Ammon's horn (tissue), 1 donor: ENCODE measurements at regions not wholly inside any gene's neighbourhood (a gene's known extent, or its start where the extent isn't known, plus 50 kb on each side); places are given as distances from the start of the nearest gene placed in this dataset.
"Not testable (repeated sequence)": the region's sequence is repeated elsewhere in the genome, so short reads cannot be mapped to it uniquely, and the experiment has no call there.

Experiments used
- DNase-seq: peaks from one replicate; pipeline ENCODE4 v3.0.0-alpha.2; 2016; ENCODE audit warnings: low spot score

DNA sequence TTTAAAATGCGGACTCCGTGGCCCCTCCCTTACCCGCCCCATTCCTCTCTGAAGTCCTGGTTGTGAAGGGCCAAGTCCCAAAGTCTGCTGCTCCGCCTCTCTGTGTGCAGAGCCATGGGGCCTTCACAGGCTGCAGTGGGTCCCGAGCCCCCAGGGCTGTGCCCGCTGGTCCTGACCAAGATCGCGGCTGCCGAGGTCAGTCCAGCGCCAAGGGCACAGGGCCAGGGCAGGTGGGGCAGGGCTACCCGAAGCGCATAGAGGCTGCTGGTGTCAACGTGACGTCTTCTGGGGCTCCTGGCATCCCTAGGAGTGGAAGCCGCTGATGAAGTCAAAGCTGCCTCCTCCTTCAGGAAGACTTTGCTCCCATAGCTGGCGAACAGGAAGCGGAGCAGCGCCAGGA, 858.8 kb downstream of the TUBA3C start:
- DNase-seq, result not testable (repeated sequence)

DNA sequence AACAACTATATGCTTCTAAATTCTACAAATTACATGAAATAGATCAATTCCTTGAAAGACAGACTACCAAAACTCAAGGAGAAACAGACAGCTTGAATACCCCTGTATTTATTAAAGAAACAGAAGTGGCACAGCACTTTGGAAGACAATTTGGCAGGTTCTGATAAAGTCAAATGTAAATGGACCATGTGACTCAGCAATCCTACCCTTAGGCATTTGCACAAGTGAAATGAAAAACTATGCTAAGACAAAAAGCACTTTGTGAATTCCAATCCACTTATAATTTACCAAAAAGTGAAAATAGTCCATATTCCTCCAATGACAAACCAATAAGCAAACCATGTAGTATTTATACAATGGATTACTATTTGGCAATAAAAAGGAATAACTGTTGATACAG, 862.0 kb downstream of the TUBA3C start:
- not testable (repeated sequence) for DNase-seq

DNA sequence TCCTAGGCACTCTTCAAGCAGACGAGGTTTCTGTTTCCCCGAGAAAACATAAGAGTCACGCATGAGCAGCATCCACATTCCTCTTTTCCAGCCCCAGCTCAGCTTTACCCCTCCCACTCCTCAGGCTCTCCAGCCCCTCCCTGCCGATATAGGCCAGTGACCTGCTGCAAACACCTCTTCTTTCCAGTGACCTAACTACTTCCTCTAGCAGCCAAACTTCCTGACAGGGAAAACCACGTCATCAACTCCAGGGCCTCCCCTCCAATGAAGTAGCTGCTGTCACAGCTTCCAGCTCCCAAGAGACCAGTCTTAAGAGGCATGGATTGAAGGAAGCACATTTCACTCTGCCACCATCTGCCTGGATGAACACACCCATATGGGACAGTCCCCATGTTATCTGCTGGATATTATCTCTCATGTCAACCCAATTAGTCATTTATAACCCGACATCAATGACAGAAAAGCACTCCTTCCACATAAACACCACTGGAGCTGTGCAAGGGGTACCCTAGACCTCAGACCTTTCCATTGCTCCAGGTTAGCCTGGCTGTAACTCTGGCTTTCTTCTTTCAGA, 878.3 kb downstream of the TUBA3C start:
- not testable (repeated sequence) for DNase-seq

DNA sequence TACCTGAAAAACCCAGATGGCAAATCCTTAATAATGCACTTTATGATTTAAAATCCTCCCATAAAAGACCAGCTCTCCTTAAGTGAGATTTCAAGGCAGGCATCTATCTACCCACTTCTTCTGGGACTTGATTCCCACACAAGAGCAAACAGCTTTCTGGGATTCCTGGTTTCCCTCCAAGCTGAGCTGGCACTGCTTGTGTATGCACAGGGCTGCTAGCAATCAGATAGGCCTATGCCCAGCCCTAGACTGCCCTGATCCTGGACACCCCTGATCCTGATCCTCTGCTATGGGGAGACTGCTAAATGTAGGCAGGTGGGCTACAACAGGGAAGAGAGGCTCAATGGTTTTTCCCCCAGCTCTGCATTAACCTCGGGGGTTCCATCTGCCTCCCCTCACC, 880.7 kb downstream of the TUBA3C start:
- DNase-seq, result not testable (repeated sequence)

DNA sequence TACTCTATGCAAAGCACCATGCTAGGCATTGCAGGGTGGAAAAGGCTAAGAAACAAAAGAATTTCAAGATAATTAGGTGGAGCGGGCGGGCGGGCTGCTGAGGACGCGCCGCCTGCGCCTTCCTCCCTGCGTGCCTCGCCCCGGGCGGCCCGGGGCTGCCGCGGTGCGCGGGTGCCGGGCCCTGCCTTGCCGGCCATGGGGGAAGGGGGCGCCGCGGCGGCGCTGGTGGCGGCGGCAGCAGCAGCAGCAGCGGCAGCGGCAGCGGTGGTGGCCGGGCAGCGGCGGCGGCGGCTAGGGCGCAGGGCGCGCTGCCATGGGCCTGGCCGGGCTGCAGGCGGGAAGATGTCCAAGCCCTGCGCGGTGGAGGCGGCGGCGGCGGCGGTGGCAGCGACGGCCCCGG, 884.3 kb downstream of the TUBA3C start:
- not testable (repeated sequence) for DNase-seq

DNA sequence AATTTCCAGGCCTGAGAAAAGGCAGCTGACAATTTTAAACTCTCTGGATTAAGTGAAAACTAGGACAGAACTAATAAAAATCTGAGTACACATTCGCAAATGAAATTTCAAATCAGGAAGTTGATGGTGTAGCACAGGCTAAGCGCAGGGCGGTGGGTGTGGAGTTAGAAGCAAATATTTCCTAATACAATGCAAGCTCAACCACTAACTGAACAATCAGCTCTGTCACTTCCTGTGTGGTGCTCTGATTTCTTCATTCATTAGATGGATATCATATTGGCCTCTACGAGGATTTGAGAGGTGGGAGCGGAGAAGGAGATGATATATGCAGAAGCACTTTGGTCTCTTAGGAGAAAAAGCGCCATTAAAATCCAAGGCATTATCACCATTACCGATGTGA, 885.0 kb downstream of the TUBA3C start:
- DNase-seq, result not testable (repeated sequence)

DNA sequence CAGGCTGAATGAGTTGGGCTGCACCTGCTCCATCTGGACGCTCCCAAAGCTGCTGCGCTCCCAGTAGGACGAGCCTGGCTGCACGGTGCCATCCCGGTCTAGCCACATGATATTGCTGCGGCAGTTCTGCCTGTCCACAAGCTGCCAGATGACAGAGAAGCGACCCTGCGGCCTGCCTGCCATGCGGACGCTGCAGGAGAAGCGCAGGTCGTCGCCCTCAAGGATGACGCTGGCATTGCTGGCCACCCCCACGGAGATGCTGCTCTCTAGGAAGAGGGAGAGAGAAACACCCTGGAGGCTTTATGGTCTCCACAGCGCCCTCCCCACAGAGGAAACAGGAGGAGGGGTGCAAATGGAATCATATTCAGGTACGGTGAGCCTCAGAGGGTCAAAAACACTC, 887.3 kb downstream of the TUBA3C start:
- not testable (repeated sequence) for DNase-seq

DNA sequence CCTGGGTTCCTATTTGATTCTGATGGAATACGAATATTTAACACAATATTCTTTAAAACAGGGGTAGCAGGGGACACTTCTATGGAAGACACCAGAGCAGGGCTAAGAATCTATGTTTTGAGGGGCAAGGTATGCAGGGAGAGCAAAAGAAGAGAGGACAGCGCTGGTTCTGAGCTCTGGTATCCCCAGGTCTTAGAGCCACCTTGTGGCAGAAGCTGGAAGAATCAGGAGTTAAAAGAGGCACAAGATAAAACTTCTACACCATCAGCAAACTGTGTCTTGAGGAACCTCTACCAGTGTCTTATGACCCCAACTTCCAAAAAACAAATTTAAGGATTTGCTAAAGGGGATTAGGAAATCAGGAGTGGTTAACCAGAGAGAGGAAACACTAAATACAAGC, 894.8 kb downstream of the TUBA3C start:
- not testable (repeated sequence) for DNase-seq

DNA sequence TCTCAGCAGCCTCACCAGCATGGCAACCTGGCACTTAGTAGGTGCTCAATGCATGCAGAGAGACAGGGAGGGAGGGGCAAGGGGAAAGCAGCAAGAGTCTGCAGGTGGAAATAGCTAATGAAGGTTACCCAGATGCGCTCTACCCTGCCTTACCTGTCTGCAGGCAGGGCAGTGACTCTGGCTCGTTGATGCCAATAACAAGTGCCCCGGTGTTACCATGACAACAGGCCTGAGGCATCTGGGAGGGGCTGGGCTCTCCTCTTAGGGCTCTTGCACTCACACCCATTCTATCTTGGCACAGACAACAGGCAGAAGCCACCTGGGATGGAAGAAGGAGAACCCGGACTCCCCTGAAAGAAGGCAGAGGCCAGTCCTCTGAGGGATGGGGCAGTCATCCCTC, 896.0 kb downstream of the TUBA3C start:
- not testable (repeated sequence) for DNase-seq

DNA sequence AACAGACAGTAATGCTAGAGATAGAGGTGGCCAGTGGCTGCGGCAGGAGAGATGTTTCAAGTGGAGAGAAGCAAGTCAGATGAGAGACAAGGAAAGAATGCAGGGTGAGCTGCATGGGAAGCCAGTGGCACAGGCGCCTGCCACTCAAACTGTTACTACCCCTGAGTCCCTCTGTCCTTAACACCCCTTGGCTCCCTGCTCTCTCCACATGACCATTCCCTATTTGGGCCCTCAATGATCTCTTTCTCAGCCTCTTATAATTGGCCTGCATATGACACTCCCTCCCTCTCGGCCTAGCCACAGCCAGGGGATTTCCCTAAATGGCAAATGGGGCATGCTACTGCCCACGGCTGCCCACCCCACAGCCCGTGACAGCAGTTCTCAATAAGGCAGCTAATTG, 897.6 kb downstream of the TUBA3C start:
- DNase-seq, result not testable (repeated sequence)

DNA sequence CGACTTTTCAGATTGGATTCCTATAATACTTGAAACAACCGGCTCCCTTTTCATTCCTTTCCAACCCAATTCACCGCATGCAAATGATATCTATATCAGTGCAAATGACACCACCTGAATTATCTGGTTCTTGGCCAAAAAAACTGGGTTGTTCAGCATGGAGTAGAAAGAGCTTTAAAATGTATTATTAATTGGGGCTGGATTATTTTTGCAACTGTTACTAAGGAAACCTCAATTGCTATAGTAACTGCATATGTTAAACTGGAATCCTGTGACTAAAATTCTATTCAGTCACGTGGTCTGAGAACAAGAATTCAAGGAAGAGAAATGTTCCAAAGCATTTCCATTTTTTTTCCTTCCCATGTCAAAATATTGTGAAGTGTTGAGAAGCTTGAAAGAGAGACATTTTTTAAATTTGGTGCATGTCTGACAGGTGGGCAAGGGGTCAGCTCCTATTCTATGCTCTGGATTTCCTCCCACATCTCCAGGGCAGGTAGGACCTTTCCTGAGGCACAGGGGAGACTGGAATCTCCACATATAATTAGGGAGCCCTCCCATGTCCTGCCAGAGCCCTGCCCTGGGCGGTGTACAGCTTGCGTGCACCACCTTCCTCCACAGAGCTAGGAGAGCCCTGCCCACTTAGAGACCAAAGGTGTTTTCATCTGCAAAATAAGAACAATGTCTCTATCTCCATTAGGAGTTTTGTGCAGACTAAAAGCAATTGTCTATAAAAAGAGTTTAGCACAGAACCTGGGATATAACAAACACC, 899.6 kb downstream of the TUBA3C start:
- not testable (repeated sequence) for DNase-seq

DNA sequence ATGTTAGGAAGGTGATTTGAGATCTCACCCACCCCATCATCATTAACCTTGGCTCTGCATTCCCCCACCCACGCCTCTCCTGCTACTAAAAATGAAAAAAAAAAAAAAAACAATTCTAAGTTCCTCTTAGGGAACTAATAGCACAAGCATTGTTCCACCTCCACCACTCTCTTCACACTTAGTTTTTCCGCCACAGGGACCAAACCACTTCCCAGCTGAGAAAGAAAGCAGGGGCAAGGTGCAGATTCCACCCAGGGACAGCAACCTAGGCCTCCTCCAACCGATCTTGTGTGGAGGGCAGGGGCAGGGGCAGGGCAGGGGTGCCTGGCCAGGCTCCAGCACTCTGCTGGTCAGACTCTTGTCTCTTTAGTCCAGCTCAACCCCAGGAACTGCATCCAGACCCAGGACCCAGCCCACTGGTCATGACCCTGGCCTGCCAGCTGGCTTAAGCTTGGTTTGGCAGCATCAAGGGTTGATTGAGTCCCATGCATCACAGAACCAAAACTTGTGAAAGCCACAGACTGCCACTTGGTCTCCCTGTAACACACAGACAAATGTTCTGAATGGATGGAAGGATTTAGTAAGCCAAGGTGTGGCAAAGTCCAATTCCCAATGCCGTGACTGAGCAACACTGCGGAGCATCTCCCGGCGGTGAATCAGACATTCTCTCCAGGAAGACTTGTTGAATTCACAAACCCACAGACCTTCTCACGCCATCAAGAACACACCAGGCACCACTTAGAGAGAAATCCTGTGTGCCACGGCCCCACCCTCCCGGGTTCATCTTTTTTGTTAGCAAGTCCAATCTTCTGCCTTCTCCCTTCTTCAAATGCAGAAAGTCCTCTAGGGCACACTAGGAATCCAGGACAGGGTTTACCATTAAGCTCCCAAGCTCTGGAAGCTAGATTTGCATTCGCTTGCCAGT, 900.5 kb downstream of the TUBA3C start:
- not testable (repeated sequence) for DNase-seq

DNA sequence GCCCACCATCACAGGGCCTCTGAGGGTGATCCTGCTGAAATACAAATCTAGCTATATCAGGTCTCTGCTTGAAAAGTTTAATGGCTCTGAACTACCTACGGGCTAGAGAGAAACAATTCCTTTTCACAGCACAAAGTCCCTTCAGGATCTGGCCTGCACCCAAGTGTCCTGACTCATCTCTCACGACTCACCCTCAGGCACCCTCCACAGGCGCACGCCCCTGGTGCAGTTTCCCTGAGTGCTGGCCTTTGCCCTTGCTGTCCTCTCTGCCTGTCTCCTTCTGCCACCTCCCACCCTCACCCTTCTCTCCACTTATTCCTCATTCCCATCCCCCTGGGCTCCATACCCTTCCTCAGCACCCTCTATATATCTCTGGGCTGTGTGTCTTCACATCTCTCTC, 901.7 kb downstream of the TUBA3C start:
- DNase-seq, result not testable (repeated sequence)

DNA sequence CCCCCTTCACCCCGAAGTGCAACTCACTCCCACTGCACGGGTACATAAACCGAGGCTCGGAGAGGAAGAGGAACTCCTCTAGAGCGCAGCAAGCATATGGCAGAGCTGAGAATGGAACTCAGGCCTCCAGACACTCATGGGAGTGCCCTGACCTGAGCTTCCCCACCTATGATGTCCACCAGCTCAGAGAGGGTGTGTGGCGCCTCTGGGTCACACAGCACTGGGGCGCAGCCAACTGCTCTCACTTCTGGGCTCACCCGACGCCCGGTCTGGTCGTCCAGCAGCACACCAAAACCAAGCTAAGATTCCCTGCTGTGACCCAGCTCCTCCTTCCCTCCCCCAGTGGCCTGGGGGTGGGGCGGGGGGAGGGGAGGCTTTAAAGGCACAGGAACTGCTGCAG, 904.3 kb downstream of the TUBA3C start:
- DNase-seq, result not testable (repeated sequence)

DNA sequence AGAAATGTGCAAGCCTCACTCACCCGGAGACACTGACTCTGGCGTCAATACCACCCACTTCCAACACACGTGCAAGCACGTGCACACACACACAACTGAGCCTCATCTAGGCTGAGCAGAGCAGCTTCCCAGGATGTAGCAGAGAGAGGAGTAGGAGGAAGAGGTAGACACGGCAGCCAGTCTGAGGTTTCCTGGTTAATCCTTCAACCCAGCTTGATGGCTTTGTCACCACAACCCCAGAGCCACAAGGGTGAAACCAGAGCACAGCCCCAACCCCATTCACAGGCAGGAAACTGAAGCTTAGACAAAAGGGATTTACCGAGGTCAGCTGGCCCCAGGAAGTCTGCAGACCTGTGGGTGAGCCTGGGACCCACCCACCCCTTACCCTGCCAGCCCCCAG, 905.3 kb downstream of the TUBA3C start:
- DNase-seq, result not testable (repeated sequence)

DNA sequence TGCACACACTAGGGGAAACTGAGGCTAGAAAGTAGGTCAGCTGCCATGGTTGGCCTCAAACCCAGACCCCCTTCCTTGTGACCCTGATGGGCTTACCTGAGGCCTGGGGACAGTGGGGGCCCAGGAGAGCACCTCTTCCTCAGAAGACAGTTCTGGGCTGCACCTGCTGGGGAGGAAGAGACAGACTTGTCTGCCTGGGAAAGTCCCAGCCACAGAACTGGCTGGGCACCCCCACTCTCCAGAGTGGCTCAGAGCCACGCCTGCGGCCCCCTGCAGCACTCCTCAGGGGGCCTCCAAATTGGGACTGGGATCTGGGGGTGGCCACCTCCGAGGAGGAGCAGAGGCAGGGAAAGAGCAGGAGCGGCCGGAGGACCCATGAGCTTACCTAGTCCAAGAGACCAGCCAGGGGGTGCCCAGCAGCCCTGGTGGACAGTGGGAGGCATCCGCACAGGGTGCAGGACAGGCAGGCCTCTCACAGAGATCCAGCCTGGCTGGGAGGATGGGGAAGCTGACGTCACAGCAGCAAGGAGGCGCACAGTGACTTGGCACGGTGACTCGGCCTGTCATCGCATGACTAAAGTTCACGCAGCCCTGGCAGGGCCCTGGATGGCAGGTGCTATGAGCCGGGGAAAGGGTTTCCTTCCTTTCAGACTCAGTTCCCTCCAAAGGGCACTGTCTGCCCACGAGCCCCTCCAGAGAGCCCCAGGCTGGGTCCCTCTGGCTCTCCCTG, 907.7 kb downstream of the TUBA3C start:
- DNase-seq, result not testable (repeated sequence)

DNA sequence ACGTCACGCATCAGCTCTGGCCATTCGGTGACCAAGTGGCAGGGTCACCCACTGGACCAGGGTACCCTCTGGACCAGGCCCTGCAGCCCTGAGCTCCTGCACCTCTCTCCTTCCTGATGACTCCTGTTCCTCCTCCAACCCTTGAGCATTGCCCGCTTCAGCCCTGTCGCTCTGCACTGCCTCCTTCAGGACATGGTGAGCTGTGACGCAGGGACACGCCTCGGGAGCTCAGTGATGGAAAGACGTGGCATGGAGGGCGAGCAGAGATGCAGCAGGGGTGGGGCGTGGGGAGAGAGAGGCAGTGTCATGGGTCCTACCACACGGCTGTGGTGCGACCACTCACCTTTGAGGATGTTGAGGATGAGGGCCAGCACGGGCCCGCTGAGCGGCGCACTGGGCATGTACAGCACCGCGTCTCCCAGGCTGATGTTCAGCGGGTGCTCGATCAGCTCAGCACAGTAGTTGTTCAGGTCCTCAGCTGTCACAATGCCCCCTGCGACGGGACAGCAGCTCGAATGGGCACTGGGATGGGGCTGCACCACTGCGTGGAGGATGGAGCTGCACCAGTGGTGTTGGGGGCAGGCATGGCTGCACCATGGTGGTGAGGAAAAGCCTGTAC, 922.7 kb downstream of the TUBA3C start:
- not testable (repeated sequence) for DNase-seq

DNA sequence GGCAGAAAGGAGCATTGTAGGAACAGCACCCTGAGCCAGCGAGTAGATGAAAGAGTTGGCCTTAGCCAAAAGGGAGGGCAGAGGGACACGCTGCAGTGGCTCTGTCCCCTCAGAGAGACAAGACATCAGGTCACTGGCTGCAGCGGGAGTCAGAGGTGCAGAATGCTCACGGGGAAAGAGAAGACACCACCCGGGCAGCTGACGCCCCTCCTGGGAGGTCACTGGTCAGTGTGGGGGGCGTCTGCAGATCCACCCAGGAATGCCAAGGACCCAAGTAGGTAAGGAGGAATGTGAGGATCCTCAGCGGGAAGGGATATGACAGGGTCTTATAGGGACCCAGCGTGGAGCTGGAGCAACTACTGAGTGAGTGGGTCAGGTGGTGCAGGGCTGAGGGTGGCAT, 923.9 kb downstream of the TUBA3C start:
- not testable (repeated sequence) for DNase-seq

DNA sequence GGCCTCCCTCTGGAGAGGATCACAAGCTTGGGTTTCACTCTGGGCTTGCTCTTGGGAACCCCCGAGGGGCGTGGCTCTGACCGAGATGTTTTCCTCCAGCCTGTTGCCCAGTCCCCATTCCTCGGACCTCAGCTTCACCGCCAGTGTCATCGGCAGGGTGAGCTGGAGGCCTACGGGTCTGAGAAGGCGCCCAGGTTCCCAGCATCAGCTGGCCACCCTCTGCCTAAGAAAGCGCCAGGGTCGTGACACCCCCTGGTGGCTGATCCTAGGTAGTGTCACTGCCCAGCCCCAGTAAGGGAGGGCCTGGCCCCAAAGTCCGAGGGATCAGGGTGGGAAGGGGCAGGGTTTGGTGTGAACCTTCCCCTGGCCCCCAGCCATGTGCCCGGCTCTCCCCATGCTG, 928.8 kb downstream of the TUBA3C start:
- not testable (repeated sequence) for DNase-seq

DNA sequence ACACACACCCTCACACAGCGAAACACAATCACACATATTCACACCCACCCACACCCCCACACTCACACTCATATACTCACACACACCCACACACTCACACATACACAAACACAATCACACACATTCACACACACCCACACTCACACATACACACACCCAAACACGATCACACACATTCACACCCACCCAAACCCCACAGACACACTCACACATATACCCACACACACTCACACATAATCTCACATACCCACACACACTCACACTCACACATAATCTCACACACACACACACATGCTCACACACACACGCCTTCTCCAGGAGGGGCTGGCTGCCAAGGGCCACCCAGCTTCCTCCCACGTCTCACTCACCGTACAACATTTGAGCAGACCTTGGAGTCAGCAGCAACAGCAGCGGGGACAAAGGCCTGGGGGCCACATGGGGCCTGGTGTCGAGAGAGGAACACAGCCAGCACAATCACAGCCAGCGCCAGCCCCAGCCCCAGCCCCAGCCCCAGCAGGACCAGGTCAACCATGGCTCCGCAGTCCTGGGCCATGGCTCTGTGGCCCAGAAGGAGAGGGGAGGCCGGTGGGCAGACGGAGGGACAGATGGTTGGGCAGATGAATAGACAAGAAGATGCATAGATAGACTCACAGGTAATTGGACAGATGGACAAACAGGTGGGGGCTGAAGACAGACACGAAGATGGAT, 932.9 kb downstream of the TUBA3C start:
- not testable (repeated sequence) for DNase-seq

DNA sequence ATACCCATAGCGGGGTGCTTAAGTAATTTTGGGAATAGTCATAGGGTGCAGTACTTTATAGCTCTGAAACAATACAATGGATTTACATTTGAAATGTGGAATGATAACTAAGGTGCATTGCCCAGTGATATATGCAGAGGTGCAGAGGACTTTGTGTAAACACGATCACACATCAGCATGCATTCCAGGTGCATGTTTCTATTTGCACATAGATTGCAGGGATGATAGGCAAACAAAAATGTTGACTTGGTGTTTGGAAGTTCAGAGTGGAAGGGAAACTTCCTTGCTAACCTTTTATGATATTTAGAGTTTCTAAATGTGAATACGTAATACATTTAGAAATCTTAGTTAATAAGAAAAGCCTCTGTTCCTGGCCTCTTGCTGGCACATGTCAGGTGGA, 941.5 kb downstream of the TUBA3C start:
- DNase-seq, result not testable (repeated sequence)
